PFSK-1 (cell line): ENCODE measurements at regions not wholly inside any gene's neighbourhood (a gene's known extent, or its start where the extent isn't known, plus 50 kb on each side); places are given as distances from the start of the nearest gene placed in this dataset.

ENCODE experiments used
- FOXP2 ChIP-seq: optimal IDR thresholded peaks from 2 replicates; pipeline ENCODE3; 2011; ENCODE audit warnings: borderline replicate concordance, control low read depth, inconsistent platforms; ENCODE audit not compliant: insufficient read depth; ENCODE audit errors: extremely low read length, extremely low read depth
- POLR2AphosphoS5 ChIP-seq: IDR thresholded peaks from 2 replicates; pipeline ENCODE4 v1.6.1; 2012; ENCODE audit warnings: low read depth, mild to moderate bottlenecking, control low read depth, low read length, moderate library complexity
- SIN3A ChIP-seq: IDR thresholded peaks from 2 replicates; pipeline ENCODE4 v1.6.1; 2012; ENCODE audit warnings: mild to moderate bottlenecking, low read length, moderate library complexity, borderline replicate concordance; ENCODE audit not compliant: insufficient read depth
- TAF1 ChIP-seq: IDR thresholded peaks from 2 replicates; pipeline ENCODE4 v1.6.1; 2012; ENCODE audit warnings: low read length, control low read depth, borderline replicate concordance; ENCODE audit not compliant: insufficient read depth
- TF ChIP-seq, protein P1 (sequence below), 2 experiments: IDR thresholded peaks; 2 replicates each; pipeline versions ENCODE4 v1.6.1 to v1.8.0; 2011 to 2012; ENCODE audit warnings: low read depth in 2 of 2, low read length in 2 of 2, control low read depth in 1 of 2, inconsistent platforms in 1 of 2, mild to moderate bottlenecking in 1 of 2, moderate library complexity in 1 of 2; ENCODE audit not compliant: insufficient read depth in 1 of 2

DNA sequence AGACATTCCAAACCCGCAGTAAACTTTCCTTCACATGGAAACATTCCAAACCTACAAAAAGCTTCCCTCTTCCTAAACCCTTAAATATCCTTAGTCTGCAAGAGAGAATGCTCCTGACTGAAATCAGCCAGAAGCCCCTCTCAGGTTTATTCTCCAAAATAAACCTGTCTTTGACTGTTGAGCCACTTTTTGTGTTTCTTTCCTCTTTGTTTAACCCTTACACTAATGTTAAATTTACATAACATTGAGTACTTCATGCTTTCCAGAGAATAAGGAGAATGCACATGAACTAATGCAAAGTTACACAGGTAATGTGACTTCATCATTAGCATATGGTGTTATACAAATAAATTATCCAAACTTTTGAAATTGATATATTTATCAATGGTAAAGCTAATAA, 262.6 kb upstream of the PRKCQ start:
- TF ChIP-seq TAF1 = no peak
- no peak for TF ChIP-seq POLR2AphosphoS5
- TF ChIP-seq, protein P1, sequence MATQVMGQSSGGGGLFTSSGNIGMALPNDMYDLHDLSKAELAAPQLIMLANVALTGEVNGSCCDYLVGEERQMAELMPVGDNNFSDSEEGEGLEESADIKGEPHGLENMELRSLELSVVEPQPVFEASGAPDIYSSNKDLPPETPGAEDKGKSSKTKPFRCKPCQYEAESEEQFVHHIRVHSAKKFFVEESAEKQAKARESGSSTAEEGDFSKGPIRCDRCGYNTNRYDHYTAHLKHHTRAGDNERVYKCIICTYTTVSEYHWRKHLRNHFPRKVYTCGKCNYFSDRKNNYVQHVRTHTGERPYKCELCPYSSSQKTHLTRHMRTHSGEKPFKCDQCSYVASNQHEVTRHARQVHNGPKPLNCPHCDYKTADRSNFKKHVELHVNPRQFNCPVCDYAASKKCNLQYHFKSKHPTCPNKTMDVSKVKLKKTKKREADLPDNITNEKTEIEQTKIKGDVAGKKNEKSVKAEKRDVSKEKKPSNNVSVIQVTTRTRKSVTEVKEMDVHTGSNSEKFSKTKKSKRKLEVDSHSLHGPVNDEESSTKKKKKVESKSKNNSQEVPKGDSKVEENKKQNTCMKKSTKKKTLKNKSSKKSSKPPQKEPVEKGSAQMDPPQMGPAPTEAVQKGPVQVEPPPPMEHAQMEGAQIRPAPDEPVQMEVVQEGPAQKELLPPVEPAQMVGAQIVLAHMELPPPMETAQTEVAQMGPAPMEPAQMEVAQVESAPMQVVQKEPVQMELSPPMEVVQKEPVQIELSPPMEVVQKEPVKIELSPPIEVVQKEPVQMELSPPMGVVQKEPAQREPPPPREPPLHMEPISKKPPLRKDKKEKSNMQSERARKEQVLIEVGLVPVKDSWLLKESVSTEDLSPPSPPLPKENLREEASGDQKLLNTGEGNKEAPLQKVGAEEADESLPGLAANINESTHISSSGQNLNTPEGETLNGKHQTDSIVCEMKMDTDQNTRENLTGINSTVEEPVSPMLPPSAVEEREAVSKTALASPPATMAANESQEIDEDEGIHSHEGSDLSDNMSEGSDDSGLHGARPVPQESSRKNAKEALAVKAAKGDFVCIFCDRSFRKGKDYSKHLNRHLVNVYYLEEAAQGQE (IDR thresholded peaks at IDR 0.05; ENCODE audit: insufficient read depth in 1 of 2, low read depth in 2 of 2, low read length in 2 of 2) = no peak
- TF ChIP-seq SIN3A = no peak
- no peak for TF ChIP-seq FOXP2

DNA sequence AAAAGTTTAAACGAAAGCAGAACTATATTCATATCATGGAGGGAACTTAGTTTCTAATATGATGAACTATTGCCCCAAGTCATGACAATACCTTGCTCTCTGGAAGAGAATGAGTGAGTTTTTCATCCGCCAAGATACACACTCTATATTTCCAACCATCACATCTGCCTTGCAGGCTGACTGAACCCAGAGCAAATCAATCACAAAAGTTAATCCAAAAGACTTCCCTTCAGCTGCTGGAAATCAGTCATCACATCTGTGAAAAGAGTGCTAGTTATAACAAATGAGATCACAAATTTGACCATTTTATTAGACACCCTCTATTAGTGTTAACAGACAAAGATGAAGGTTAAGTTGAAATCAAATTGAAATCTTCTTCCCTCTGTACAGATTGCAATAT, 261.7 kb upstream of the PRKCQ start:
- TF ChIP-seq FOXP2 = no peak
- no peak for TF ChIP-seq TAF1
- TF ChIP-seq SIN3A = no peak
- TF ChIP-seq POLR2AphosphoS5 = no peak
- TF ChIP-seq, protein P1 (IDR thresholded peaks at IDR 0.05; ENCODE audit: insufficient read depth in 1 of 2, low read depth in 2 of 2, low read length in 2 of 2) = no peak

DNA sequence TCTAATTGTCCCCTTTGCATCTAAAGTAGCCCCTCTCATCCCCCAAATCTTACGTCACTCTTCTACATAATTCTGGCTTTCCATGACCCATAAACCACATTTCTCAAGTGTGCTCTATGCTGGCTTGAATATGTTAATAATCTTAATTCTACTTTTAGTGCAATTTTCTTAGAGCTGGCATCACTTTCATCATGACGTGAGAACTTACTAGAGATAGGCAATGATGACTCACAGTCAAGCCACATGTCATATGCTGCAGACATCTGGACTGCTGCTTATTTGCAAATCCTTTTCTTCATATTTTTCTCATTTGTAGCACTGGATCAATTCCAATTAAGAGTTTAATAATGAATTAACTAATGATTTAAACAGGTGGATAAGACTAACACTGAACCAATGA, 260.7 kb upstream of the PRKCQ start:
- TF ChIP-seq SIN3A (no peak), POLR2AphosphoS5 (no peak), FOXP2 (no peak), TAF1 (no peak)
- TF ChIP-seq, protein P1 (IDR thresholded peaks at IDR 0.05; ENCODE audit: insufficient read depth in 1 of 2, low read depth in 2 of 2, low read length in 2 of 2) = no peak

DNA sequence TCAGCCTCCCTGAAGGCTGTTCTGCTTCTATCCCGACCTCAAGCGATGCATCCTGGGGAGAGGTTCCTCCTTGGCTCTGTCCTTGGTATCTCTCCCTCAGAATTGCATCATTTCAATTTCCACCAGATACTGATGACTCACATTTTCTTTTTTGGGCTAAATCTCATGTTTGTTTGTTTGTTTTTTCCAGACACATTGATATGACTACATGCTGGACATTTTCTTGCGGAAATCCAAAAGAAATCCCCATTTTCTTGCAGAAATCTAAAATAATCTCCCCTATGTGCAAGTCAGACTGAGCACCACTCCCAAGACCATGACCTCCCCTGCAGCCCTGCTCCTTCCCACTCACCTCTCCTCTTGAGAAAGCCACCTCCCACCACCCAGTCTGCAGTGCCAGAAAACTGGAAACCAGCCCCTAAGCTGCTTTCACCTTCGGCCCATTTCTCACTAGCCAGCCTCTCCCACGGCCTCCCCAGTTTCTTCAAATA, 260.2 kb upstream of the PRKCQ start:
- TF ChIP-seq, protein P1 (IDR thresholded peaks at IDR 0.05; ENCODE audit: insufficient read depth in 1 of 2, low read depth in 2 of 2, low read length in 2 of 2) = peak; percentile 27 to 68; a peak in 1 of 4 replicates
- no peak for TF ChIP-seq FOXP2

DNA sequence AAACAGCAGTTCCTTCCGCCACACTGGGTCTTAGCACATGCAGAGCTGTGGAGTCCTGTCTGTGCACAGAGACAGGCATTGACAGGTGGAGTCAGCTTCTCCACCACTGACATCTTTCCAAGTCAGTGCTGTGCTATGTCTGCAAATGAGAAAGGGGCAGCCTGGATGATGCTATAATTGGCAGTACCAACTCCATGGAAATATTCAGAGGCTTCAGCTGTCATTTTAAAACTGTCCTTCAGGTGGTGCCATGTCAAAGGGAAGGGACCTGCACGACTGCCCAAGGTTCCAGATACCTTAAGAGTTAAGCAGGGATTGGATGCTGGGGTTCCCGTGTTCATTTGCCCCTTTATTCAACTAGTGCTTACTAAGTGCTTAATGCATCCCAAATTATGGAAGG, 258.0 kb upstream of the PRKCQ start:
- no peak for TF ChIP-seq SIN3A
- no peak for TF ChIP-seq POLR2AphosphoS5
- TF ChIP-seq, protein P1 (IDR thresholded peaks at IDR 0.05; ENCODE audit: insufficient read depth in 1 of 2, low read depth in 2 of 2, low read length in 2 of 2) = no peak
- TF ChIP-seq FOXP2 = no peak
- TF ChIP-seq TAF1 = no peak
